GM12892 (cell line): ENCODE measurements at regions not wholly inside any gene's neighbourhood (a gene's known extent, or its start where the extent isn't known, plus 50 kb on each side); places are given as distances from the start of the nearest gene placed in this dataset.

Source experiments
- POLR2A ChIP-seq: IDR thresholded peaks from 2 replicates; pipeline ENCODE4 v1.6.1; 2011; ENCODE audit warnings: low read depth, low read length, control low read depth
- POLR2AphosphoS5 ChIP-seq: IDR thresholded peaks from 2 replicates; pipeline ENCODE4 v1.6.1; 2011; ENCODE audit warnings: low read depth, low read length, control low read depth
- TAF1 ChIP-seq: IDR thresholded peaks from 2 replicates; pipeline ENCODE4 v1.6.1; 2011; ENCODE audit warnings: low read depth, mild to moderate bottlenecking, control low read depth, low read length, borderline replicate concordance

DNA sequence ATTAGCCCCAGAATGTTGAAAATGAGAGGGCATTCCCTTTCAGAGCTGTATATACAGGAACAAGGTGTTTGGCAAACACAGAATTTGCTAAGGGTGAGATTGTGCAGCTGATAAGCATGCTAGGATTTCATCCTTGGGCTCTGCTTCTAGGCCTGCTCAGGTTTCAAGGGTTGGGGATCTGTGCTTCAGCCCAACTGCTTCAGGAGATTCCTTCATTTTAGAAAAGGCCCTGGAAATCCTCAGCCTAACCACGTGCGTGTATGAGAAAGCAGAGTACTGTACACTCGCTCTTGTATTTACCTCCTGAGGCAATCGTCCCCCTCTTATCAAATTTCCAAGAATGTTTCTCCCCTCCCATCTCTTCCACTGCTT lies 291.6 kb upstream of the ARGLU1 start:
- TF ChIP-seq POLR2AphosphoS5 (no peak), POLR2A (no peak), TAF1 (no peak)
